T-cell (primary cell): ENCODE measurements at regions not wholly inside any gene's neighbourhood (a gene's known extent, or its start where the extent isn't known, plus 50 kb on each side); places are given as distances from the start of the nearest gene placed in this dataset.
"Not testable (repeated sequence)": the region's sequence is repeated elsewhere in the genome, so short reads cannot be mapped to it uniquely, and the experiment has no call there.

Source experiments
- ATAC-seq, 4 experiments: fragments of 200-7000 bp in 3 of 4; fragments of 150-1000 bp in 1 of 4; cut with Tn5 transposase; replicated peaks in 1 of 4; 1 replicate in 3 of 4; 2 replicates in 1 of 4; pipeline ENCODE4 v1.10.0; 2021; ENCODE audit warnings: moderate library complexity in 3 of 4, mild to moderate bottlenecking in 2 of 4, moderate number of reproducible peaks in 1 of 4
- CTCF ChIA-PET, 2 donors: fragments of 300-600 bp; sonication (Branson Sonifier 250); formaldehyde crosslinking; loops; one replicate each; lab custom pipeline; 2022; ENCODE audit warnings: antibody characterized with exemption in 2 of 2; lab: Charles Lee
- POLR2A ChIA-PET, 2 donors: fragments of 300-600 bp; sonication (Branson Sonifier 250); formaldehyde crosslinking; loops; one replicate each; lab custom pipeline; 2022; ENCODE audit warnings: antibody characterized with exemption in 2 of 2; lab: Charles Lee
- DNase-seq, 35 experiments: peaks; one replicate each; pipeline versions ENCODE4 v3.0.0 to v3.0.0-alpha.2; 2013 to 2023
- H3K27ac ChIP-seq: one replicate; pipeline ENCODE4 v1.5.1; 2013; ENCODE audit warnings: low read length
- H3K27me3 ChIP-seq, 2 experiments: replicated peaks in 1 of 2; 1 replicate in 1 of 2; 2 replicates in 1 of 2; pipeline versions ENCODE4 v1.6.1 to v1.7.0; 2013; ENCODE audit warnings: low read length in 1 of 2, mixed read lengths in 1 of 2; ENCODE audit not compliant: control insufficient read depth in 2 of 2, insufficient read depth in 2 of 2; ENCODE audit errors: extremely low read depth in 1 of 2
- H3K36me3 ChIP-seq, 2 donors: 1 replicate in 1 of 2; 2 replicates in 1 of 2; pipeline versions ENCODE4 v1.6.1 to v1.7.0; 2013; ENCODE audit warnings: low read length in 1 of 2; ENCODE audit not compliant: control insufficient read depth in 2 of 2, insufficient read depth in 1 of 2; ENCODE audit errors: extremely low read depth in 1 of 2
- H3K4me1 ChIP-seq, 2 experiments: 1 replicate in 1 of 2; 2 replicates in 1 of 2; pipeline versions ENCODE4 v1.6.1 to v1.7.0; 2013; ENCODE audit warnings: low read length in 2 of 2, mixed read lengths in 1 of 2; ENCODE audit not compliant: insufficient read depth in 2 of 2, control insufficient read depth in 1 of 2; ENCODE audit errors: extremely low read depth in 1 of 2
- H3K4me3 ChIP-seq, 2 donors: 1 replicate in 1 of 2; 2 replicates in 1 of 2; pipeline versions ENCODE4 v1.5.1 to v1.7.0; 2013; ENCODE audit warnings: mild to moderate bottlenecking in 2 of 2, low read length in 1 of 2, moderate library complexity in 1 of 2; ENCODE audit not compliant: control insufficient read depth in 1 of 2; ENCODE audit errors: extremely low read depth in 1 of 2
- H3K9me3 ChIP-seq: 2 replicates; pipeline ENCODE4 v1.7.0; 2013
- H3K27ac Mint-ChIP-seq, 2 donors: one replicate each; pipeline ENCODE4 v1.8.0; 2020 to 2021; ENCODE audit warnings: mild to moderate bottlenecking in 2 of 2, mixed read lengths in 2 of 2
- H3K27me3 Mint-ChIP-seq, 2 donors: one replicate each; pipeline ENCODE4 v1.8.0; 2021 to 2022; ENCODE audit warnings: mixed read lengths in 2 of 2
- H3K36me3 Mint-ChIP-seq: one replicate; pipeline ENCODE4 v1.8.0; 2021; ENCODE audit warnings: mixed read lengths
- H3K4me1 Mint-ChIP-seq, 3 donors: one replicate each; pipeline ENCODE4 v1.8.0; 2020 to 2022; ENCODE audit warnings: mixed read lengths in 3 of 3, mild to moderate bottlenecking in 1 of 3
- H3K4me3 Mint-ChIP-seq, 3 donors: one replicate each; pipeline ENCODE4 v1.8.0; 2020 to 2022; ENCODE audit warnings: mild to moderate bottlenecking in 3 of 3, mixed read lengths in 3 of 3, moderate library complexity in 3 of 3
- H3K9me3 Mint-ChIP-seq, 3 donors: one replicate each; pipeline ENCODE4 v1.8.0; 2020 to 2022; ENCODE audit warnings: mixed read lengths in 3 of 3
- WGBS: methylation state at CpG from one replicate; pipeline ENCODE4 v1.1.5; 2013; ENCODE audit warnings: missing lambda C conversion rate; ENCODE audit not compliant: insufficient coverage; 5-methylcytosine and 5-hydroxymethylcytosine counted together

GRCh38 chr14:105629091-105629885, 102.9 kb downstream of the TMEM121 start:
- H3K27ac ChIP-seq, DNase-seq, H3K4me3 Mint-ChIP-seq, H3K27ac Mint-ChIP-seq, H3K9me3 ChIP-seq, H3K4me1 Mint-ChIP-seq, CTCF ChIA-PET, H3K36me3 Mint-ChIP-seq, H3K27me3 Mint-ChIP-seq, H3K4me1 ChIP-seq, H3K4me3 ChIP-seq, H3K36me3 ChIP-seq, POLR2A ChIA-PET: not testable (repeated sequence)
- peak in 1 of 4 experiments; percentile 15 for ATAC-seq
- 75% methylated on average over 32 of the region's 38 CpGs for WGBS
- H3K27me3 ChIP-seq: peaks cover 0 to 14% of the 10 kb centered on the region in 2 experiments
- peaks cover 4 to 11% (median 4%) of the 10 kb centered on the region in 3 donors for H3K9me3 Mint-ChIP-seq

DNA sequence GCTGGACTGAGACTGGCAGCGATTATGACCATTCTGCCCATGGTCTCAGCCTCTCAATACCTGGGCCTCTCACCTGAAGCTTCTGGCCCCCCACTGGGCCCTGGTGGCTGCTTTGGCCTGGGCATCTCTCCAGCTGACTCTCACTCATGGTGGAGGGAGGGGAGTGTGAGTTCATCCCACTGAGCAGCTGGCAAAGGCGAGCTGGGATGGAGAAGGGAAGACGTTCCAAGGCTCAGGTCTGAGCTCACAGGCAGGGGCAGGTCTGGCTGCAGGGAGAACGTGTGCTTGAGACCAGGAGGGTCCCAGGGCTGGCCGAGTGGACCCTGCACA, 103.5 kb downstream of the TMEM121 start:
- Mint-ChIP-seq H3K36me3 (peaks cover 4% of the 10 kb centered on the region), H3K27me3 (peaks cover 4 to 7% of the 10 kb centered on the region in 2 donors), H3K27ac (no peak overlapping the region), H3K4me1 (no peaks in the 10 kb centered on the region), H3K9me3 (peaks cover 4 to 11% (median 4%) of the 10 kb centered on the region in 3 donors), H3K4me3 (no peak overlapping the region)
- Histone ChIP-seq H3K4me3 (no peak overlapping the region), H3K27me3 (peaks cover 0 to 14% of the 10 kb centered on the region in 2 experiments), H3K27ac (no peak overlapping the region), H3K36me3 (no peaks in the 10 kb centered on the region), H3K4me1 (no peaks in the 10 kb centered on the region), H3K9me3 (no peaks in the 10 kb centered on the region)
- ChIA-PET POLR2A (no interaction called here), CTCF (no interaction called here)
- DNase-seq (no peak), ATAC-seq (no peak)
- WGBS: 59% methylated on average over 4 of the region's 5 CpGs

- H3K9me3 ChIP-seq, H3K27ac ChIP-seq, H3K4me1 Mint-ChIP-seq, H3K4me3 ChIP-seq, DNase-seq, H3K36me3 ChIP-seq, H3K27ac Mint-ChIP-seq, H3K36me3 Mint-ChIP-seq, H3K4me1 ChIP-seq, POLR2A ChIA-PET, H3K4me3 Mint-ChIP-seq, CTCF ChIA-PET, H3K27me3 Mint-ChIP-seq, ATAC-seq: not testable (repeated sequence)
- H3K27me3 ChIP-seq: peaks cover 0 to 14% of the 10 kb centered on the region in 2 experiments
- H3K9me3 Mint-ChIP-seq: peaks cover 4 to 11% (median 4%) of the 10 kb centered on the region in 3 donors
- WGBS: 77% methylated on average over 6 of the region's 8 CpGs
Measured at GRCh38 chr14:105630293-105630934, 104.0 kb downstream of the TMEM121 start.

GRCh38 chr14:105630935-105631779, 104.8 kb downstream of the TMEM121 start:
- H3K27me3 ChIP-seq: peaks cover 0 to 14% of the 10 kb centered on the region in 2 experiments
- ATAC-seq, H3K4me3 ChIP-seq, H3K27ac Mint-ChIP-seq, H3K27me3 Mint-ChIP-seq, H3K27ac ChIP-seq, H3K36me3 ChIP-seq, H3K36me3 Mint-ChIP-seq, H3K9me3 ChIP-seq, DNase-seq, POLR2A ChIA-PET, CTCF ChIA-PET, H3K4me3 Mint-ChIP-seq, H3K4me1 Mint-ChIP-seq, H3K4me1 ChIP-seq: not testable (repeated sequence)
- H3K9me3 Mint-ChIP-seq: peaks cover 4 to 11% (median 4%) of the 10 kb centered on the region in 3 donors
- 75% methylated on average over 15 of the region's 24 CpGs for WGBS

GRCh38 chr14:105632010-105632409, 105.6 kb downstream of the TMEM121 start:
- no peaks in the 10 kb centered on the region for H3K36me3 ChIP-seq
- no peak overlapping the region for H3K4me3 ChIP-seq
- no peak overlapping the region for H3K27ac ChIP-seq
- 70% methylated on average over 2 of the region's 3 CpGs for WGBS
- no peaks in the 10 kb centered on the region for H3K9me3 ChIP-seq
- Mint-ChIP-seq H3K4me1 (no peaks in the 10 kb centered on the region), H3K36me3 (peaks cover 4% of the 10 kb centered on the region), H3K27me3 (peaks cover 4 to 10% of the 10 kb centered on the region in 2 donors), H3K4me3 (no peak overlapping the region), H3K9me3 (peaks cover 4 to 11% (median 4%) of the 10 kb centered on the region in 3 donors), H3K27ac (no peak overlapping the region)
- peaks cover 0 to 14% of the 10 kb centered on the region in 2 experiments for H3K27me3 ChIP-seq
- H3K4me1 ChIP-seq: no peaks in the 10 kb centered on the region
- CTCF ChIA-PET: no interaction called here
- no peak for DNase-seq
- ATAC-seq: no peak
- POLR2A ChIA-PET: no interaction called here

DNA sequence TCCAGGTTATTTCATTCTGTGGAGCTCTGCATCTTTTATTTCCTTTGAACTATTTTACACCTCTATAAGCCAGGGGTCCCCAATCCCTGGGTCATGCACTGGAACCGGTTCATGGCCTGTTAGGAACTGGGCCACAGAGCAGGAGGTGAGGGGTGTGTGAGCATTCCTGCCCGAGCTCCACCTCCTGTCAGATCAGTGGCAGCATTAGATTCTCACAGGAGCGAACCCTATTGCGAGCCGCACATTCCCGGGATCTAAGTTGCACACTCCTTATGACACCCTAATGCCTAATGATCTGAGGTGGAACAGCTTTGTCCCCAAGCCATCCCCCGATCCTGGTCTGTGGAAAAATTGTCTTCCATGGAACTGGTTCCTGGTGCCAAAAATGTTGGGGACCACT, 107.2 kb downstream of the TMEM121 start:
- H3K4me1 Mint-ChIP-seq, H3K36me3 ChIP-seq, DNase-seq, ATAC-seq, H3K4me1 ChIP-seq, H3K27ac ChIP-seq, H3K9me3 ChIP-seq, H3K4me3 Mint-ChIP-seq, POLR2A ChIA-PET, H3K27ac Mint-ChIP-seq, CTCF ChIA-PET, H3K4me3 ChIP-seq, H3K36me3 Mint-ChIP-seq: not testable (repeated sequence)
- no CpG with 5 or more reads among the region's 7 CpGs for WGBS
- peaks cover 4 to 11% (median 4%) of the 10 kb centered on the region in 3 donors for H3K9me3 Mint-ChIP-seq
- peaks cover 4 to 10% of the 10 kb centered on the region in 2 donors for H3K27me3 Mint-ChIP-seq
- H3K27me3 ChIP-seq: peaks cover 0 to 14% of the 10 kb centered on the region in 2 experiments
